Ammon's horn (tissue), 1 donor: ENCODE measurements at regions not wholly inside any gene's neighbourhood (a gene's known extent, or its start where the extent isn't known, plus 50 kb on each side); places are given as distances from the start of the nearest gene placed in this dataset.
"Not testable (repeated sequence)": the region's sequence is repeated elsewhere in the genome, so short reads cannot be mapped to it uniquely, and the experiment has no call there.

Experiments
- DNase-seq: peaks from one replicate; pipeline ENCODE4 v3.0.0-alpha.2; 2016; ENCODE audit warnings: low spot score

GRCh38 chr9:79446523-79447307, 125.0 kb upstream of the TLE4 start:
- DNase-seq: no peak

- DNase-seq: no peak
Measured at GRCh38 chr9:79447308-79447605, 124.5 kb upstream of the TLE4 start.

GRCh38 chr9:79447762-79448161, 124.0 kb upstream of the TLE4 start:
- no peak for DNase-seq

- DNase-seq: no peak
Measured at GRCh38 chr9:79452265-79452664, 119.5 kb upstream of the TLE4 start.

GRCh38 chr9:79461712-79462111, 110.1 kb upstream of the TLE4 start:
- DNase-seq: no peak

- DNase-seq: no peak
Measured at GRCh38 chr9:79465156-79465555, 106.6 kb upstream of the TLE4 start.

- no peak for DNase-seq
Measured at GRCh38 chr9:79469164-79469563, 102.6 kb upstream of the TLE4 start.

- no peak for DNase-seq
Measured at GRCh38 chr9:79470954-79471353, 100.8 kb upstream of the TLE4 start.

GRCh38 chr9:79471580-79472543, 99.9 kb upstream of the TLE4 start:
- peak; percentile 87 for DNase-seq

- DNase-seq: no peak
Measured at GRCh38 chr9:79473704-79474103, 98.1 kb upstream of the TLE4 start.

- no peak for DNase-seq
Measured at GRCh38 chr9:79477241-79477840, 94.4 kb upstream of the TLE4 start.

GRCh38 chr9:79477955-79478771, 93.6 kb upstream of the TLE4 start:
- peak; percentile 83 for DNase-seq

- DNase-seq: no peak
Measured at GRCh38 chr9:79480639-79481038, 91.1 kb upstream of the TLE4 start.

GRCh38 chr9:79481846-79482477, 89.8 kb upstream of the TLE4 start:
- peak; percentile 16 for DNase-seq

- DNase-seq: no peak
Measured at GRCh38 chr9:79485258-79485657, 86.5 kb upstream of the TLE4 start.

GRCh38 chr9:79489261-79490000, 82.3 kb upstream of the TLE4 start:
- DNase-seq: peak; percentile 90

- DNase-seq: no peak
Measured at GRCh38 chr9:79490657-79491248, 81.0 kb upstream of the TLE4 start.

GRCh38 chr9:79492092-79493009, 79.4 kb upstream of the TLE4 start:
- DNase-seq: no peak

- not testable (repeated sequence) for DNase-seq
Measured at GRCh38 chr9:79500196-79500864, 71.4 kb upstream of the TLE4 start.
